GM19035 (cell line): ENCODE measurements at regions not wholly inside any gene's neighbourhood (a gene's known extent, or its start where the extent isn't known, plus 50 kb on each side); places are given as distances from the start of the nearest gene placed in this dataset.

ENCODE experiments used
- ATAC-seq: cut with Tn5 transposase; IDR thresholded peaks from one replicate; pipeline ENCODE4 v1.9.1; 2021; ENCODE audit not compliant: unreplicated experiment

GRCh38 chr2:138956116-138956515 is 175.9 kb upstream of the NXPH2 start:
- no peak for ATAC-seq

DNA sequence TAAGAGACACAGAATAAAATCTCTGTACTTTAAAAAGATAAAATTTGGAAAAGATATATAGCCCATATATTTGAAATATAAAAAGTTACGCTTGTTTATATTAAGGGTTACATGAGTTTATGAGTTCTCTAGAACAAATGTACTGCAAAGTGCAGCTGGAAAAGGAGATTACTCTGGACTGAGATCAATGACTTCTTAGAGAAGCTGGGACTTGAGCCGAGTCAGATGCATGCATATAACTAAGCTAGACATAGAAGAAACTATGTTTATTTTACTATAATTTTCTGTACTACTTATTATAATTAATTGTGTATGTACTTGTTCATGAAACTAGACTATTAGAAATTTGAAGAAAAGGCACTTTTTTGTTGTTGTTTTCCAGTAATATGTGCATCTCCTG is 170.3 kb upstream of the NXPH2 start:
- ATAC-seq: no peak

- ATAC-seq: no peak
These were observed 169.3 kb upstream of the NXPH2 start for GRCh38 chr2:138949517-138949916.

DNA sequence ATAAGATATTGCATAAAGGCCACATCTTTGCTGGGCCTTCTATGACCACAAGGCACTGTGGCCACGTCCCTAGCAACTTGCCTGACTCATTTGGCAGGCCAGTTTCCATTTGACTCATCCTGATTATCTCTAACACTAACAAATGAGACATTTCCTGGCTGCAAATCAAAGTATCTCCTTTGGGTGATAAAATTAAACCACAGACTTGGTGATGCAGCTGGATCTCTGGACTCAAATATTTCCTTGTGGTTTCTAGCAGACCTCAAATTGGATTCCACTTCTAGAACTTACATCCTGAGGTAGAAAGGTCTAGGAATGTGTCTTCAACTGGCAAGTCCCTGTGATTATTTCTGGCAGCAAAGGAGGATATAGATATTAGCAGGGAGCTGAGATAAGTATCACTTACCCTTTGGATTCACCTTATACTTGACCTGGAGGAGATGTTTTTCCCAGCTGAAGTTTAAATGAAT is 167.9 kb upstream of the NXPH2 start:
- ATAC-seq: peak; percentile 83

GRCh38 chr2:138943470-138943869 is 163.3 kb upstream of the NXPH2 start:
- no peak for ATAC-seq

GRCh38 chr2:138942466-138942865 is 162.3 kb upstream of the NXPH2 start:
- ATAC-seq: no peak

DNA sequence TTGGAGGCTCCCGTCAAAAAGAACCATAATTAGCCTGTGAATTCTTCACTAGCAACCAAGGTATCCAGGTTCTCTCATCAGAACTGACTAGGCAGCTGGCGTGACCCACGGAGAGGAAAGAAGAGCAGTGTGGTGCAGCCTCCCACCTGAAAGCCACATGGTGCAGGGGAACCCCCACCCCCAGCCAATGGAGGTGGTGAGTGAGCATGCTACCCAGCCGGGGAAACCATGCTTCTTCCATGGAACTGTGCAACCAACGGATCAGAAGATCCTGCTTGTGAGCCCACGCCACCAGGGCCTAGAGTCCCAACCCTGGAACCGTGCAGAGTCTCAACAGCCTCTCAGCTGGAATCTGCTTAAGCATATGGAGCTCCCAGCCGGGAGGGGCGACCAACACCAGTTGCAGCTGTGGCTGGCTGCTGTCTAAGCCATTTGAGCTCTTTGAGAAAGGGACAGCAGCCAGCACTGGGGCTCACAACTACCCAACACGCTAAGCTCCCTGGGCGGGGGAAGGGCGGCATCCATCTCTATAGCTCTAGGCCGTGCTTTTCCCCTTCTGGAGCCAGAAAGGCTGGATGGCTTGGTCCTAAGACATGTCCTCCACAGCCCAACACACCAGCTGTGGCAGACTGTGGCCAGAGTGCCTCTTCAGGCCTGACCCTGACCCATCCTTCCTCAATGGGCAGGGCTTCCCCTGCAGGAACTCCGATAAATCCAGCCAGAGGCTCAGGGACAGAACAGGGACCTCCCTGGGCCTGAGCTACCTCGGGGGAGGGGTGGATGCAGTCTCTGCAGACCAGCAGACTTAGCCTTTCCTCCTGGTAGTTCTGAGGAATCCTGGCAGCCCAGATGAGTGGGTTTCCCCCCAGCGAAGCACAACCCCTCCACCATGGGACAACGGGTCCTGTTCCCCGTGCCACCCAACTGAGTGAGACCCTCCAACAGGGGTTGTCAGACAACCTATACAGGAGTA is 151.4 kb upstream of the NXPH2 start:
- ATAC-seq: no peak

GRCh38 chr2:138930571-138930970 is 150.4 kb upstream of the NXPH2 start:
- no peak for ATAC-seq

DNA sequence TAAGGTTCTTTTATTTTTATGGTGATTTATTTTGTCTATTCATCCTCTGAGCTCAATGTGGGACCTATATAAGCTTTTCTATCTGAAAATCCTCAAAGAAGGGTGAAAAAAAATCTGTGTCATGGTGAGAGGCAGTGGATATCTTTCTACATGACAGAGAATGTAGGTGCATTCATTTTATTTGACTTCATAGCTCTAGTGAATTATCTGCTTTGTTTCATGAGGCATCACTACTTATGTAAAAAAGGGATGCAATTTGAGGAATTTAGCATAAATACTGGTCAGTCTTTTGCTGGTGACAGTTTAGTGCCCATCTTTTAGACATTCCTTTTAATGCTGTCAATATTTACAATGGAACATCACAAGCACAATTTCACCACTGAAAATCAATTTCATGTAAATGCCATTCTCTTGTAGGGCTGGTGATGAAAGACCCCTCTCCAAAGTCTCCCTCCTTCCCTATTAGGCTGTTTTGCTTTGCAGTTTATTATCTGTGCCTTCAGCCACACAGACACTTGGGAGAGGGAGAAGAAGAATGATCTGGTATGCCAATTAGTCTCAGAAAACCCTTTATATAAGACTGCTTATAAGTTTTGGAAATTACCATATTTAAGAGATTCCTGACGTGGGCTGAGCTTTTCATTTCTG is 148.3 kb upstream of the NXPH2 start:
- ATAC-seq: no peak

DNA sequence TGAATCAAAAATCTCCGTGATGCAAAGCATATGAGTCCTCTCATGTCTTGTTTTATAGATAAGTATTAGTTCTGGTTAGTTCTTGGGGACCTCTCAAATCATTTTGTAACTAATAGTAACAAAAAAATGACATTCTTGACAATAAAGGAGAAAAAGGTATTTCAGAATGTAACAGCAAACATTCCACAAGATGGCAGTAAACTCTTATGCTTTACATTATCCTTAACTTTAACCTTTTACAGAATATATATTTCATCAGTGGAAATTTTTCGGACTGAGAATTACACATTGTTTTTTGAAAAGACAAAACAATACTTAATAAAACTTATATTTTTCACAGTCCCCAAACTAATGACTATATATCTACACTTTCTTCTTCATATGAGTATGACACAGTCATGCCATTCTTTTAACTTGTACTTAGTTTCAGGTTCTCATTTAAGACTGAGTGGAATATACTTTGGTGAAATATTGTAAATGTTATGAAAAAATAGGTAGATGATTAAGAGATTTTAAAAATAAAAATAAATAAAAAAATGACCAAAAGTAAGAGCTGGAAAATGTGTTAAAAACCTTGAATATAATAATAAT is 142.9 kb upstream of the NXPH2 start:
- ATAC-seq: no peak

DNA sequence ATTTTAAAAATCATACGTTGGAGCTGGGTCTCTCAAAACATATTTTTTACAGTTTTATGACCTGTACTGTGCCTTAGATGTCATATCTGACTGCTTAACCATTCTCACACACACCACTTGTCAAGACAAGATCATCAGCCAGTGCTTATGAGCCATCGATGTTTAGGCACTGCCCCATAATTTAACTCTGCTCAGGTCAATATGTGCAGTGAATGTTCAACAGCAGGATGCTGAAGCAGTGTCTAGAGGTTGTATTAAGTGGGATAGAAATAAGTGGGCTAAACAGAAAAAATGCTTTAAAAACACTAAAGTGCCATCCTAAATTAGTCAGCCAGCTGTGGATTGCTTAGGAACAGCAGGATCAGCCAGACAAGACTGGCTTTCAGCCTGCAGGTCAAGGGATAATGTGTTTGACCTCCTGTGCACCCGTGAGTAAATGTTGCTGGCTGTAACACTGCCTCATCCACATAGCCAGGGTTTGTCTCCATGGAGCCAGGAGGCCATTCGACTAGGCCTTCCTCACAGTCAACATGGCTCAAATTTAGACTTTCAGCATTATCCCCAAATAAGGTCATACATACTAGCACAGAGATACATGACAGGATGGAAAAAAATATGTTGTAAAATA is 139.0 kb upstream of the NXPH2 start:
- ATAC-seq: no peak

DNA sequence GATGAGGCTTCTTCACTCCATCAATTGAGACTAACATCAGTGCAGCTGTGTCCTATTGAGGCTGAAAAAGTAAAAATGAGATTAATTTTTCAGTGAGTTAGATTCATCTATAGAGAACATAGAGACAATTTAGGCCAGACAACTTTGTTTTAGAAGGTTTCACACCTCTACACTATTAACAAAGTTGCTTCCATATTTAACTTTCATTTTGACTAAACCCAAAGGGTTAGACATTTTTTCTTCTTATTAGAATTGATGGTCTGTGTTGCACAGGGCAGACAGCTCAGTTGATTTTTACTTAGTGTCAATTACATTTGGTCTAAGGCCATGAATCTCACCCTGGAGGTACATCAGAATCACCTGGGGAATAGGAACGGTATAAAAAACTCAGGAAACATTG is 130.2 kb upstream of the NXPH2 start:
- no peak for ATAC-seq

- ATAC-seq: no peak
These were observed 126.4 kb upstream of the NXPH2 start for GRCh38 chr2:138906549-138906948.

DNA sequence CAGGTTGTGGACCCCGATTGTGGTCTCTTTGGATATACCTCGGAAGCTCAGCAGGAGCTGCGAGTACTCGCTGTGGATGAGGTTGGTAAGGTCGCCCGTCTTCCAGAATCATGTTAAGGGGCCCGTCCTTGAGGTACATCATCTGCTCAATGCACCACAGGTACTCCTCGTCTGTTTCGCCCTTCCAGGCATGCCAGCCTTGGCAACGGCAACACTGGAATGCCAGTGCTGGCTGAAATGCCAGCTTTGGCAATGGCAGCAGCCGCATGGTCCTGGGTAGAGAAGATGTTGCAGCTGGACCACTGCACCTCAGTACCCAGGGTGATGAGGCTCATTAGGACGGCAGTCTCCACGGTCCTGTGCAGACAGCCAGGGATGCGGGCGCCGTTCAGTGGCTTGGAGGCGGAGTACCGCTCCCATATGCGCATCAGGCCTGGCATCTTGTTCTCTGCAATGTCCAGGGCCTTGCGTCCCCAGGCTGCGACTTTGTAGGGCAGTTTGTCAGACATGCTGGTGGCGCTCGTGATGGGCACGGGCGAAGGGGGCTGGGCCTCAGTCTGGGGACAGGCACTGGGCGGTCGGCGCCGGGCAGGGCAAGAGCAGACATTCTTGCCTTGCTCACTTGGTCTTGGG is 122.2 kb upstream of the NXPH2 start:
- no peak for ATAC-seq

DNA sequence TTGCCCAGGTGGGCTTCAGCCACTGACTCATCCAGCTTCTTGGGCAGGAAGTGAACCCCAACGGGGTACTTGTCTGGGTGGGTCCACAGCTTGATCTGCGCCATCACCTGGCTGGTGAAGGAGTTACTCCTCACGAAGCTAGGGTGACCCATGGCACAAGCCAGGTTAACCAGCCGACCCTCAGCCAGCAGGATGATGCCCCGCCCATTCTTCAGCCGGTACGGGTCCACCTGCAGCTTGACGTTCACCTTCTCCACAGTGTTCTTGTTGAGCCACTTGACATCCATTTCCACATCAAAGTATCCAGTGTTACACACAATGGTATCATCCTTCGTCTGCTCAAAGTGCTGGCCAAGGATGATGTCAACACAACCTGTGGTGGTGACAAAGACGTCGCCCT is 121.3 kb upstream of the NXPH2 start:
- ATAC-seq: no peak

- ATAC-seq: no peak
These were observed 118.7 kb upstream of the NXPH2 start for GRCh38 chr2:138898855-138899254.

DNA sequence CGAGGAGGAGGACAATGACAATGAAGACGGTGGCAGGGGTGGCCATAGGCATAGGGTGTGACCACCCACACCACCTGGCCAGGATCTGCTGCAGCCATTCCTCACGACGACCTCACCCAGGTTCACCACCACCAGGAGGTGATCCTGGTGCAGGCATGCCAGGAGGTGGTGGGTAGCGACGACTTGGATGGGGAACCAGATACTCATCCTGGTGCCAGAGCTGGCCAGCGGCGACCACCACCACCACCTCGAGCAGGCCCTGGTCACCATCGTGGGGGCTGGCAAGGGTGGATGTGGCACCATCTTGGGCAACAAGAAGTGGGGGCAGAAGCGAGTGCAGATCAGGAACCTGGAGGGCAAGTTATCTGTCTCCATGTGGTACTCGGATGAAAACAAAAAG is 117.1 kb upstream of the NXPH2 start:
- ATAC-seq: no peak

DNA sequence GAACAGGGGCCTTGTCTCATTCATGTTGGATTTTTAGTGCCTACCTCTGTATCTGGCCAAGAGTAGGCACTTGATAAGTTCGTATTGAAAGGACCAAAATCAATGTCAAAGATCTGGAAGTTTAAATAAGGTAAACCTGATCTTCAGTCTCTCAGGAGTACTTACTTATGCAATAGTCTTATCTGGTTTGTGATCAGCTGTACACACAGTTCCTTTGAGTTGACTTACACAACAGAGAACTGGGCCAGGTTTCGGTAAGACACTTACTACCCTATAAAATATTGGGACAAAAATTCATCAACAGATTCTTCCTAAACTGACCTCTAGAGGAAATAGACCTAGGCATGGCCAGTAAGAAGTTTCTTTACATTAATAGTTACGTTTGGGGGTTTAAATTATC is 113.6 kb upstream of the NXPH2 start:
- ATAC-seq: no peak

- no peak for ATAC-seq
These were observed 100.9 kb upstream of the NXPH2 start for GRCh38 chr2:138881126-138881525.

- ATAC-seq: no peak
These were observed 99.7 kb upstream of the NXPH2 start for GRCh38 chr2:138879931-138880330.

- ATAC-seq: no peak
These were observed 97.2 kb upstream of the NXPH2 start for GRCh38 chr2:138877421-138877820.
